ENCODE measurements at regions not wholly inside any gene's neighbourhood (a gene's known extent, or its start where the extent isn't known, plus 50 kb on each side); places are given as distances from the start of the nearest gene placed in this dataset.
"Not testable (repeated sequence)": the region's sequence is repeated elsewhere in the genome, so short reads cannot be mapped to it uniquely, and the experiment has no call there.

- no CpG with 5 or more reads among the region's 27 CpGs for WGBS (ENCODE audit: extremely low coverage, insufficient read length, low lambda C conversion rate)
- H3K27ac Mint-ChIP-seq: not testable (repeated sequence)
These were observed 91.4 kb upstream of the CTSV start for GRCh38 chr9:97130387-97130786.

More at GRCh38 chr9:97130387-97130786, 91.4 kb upstream of the CTSV start:
- not testable (repeated sequence) for H2BK5ac ChIP-seq (ENCODE audit: insufficient read length, low read length); H3K4me1 ChIP-seq (ENCODE audit: insufficient read depth, low read length); H3K23ac ChIP-seq (ENCODE audit: insufficient read length, low read depth, low read length); H2BK20ac ChIP-seq (ENCODE audit: low read depth, low read length, poor library complexity, severe bottlenecking); H4K91ac ChIP-seq (ENCODE audit: insufficient read length, low read depth, low read length); H3K27me3 Mint-ChIP-seq (ENCODE audit: low read depth); H3K79me2 ChIP-seq (ENCODE audit: insufficient read depth, low read length); H3K27ac ChIP-seq (ENCODE audit: insufficient read length, low read depth, low read length); H4K20me1 ChIP-seq (ENCODE audit: control insufficient read depth, insufficient read depth, insufficient read length); H3K4ac ChIP-seq (ENCODE audit: low read depth, low read length); DNase-seq; H4K8ac ChIP-seq (replicated peaks; ENCODE audit: insufficient read length, low read depth, low read length); H3K9me3 ChIP-seq (ENCODE audit: control insufficient read depth, low read depth, low read length); H4K5ac ChIP-seq (ENCODE audit: insufficient read length, low read depth, low read length); H2AFZ ChIP-seq (ENCODE audit: low read length); H3T11ph ChIP-seq (ENCODE audit: low read length); H3K4me3 Mint-ChIP-seq; H3K79me1 ChIP-seq (ENCODE audit: insufficient read depth, low read depth, low read length, poor library complexity, severe bottlenecking); H2BK120ac ChIP-seq (ENCODE audit: low read depth, low read length, poor library complexity, severe bottlenecking); H3K27me3 ChIP-seq (ENCODE audit: insufficient read depth, low read length); H3K9ac ChIP-seq (ENCODE audit: extremely low read depth, insufficient read length, low read length); H3K18ac ChIP-seq (ENCODE audit: insufficient read length, low read depth, low read length); H2AK5ac ChIP-seq (ENCODE audit: insufficient read length, low read length); H3K14ac ChIP-seq (ENCODE audit: insufficient read depth, low read length); H2BK12ac ChIP-seq (ENCODE audit: insufficient read length, low read depth, low read length); H3K23me2 ChIP-seq (ENCODE audit: insufficient read length, low read depth, low read length, poor library complexity, severe bottlenecking); H3K56ac ChIP-seq (ENCODE audit: insufficient read length, low read depth, low read length); H3K9me3 Mint-ChIP-seq; H2BK15ac ChIP-seq (ENCODE audit: low read depth, low read length); H3K4me1 Mint-ChIP-seq; H3K4me2 ChIP-seq (ENCODE audit: insufficient read depth, insufficient read length, low read length)
- peaks cover 78 to 97% (median 91%) of the 10 kb centered on the region in 3 experiments for H3K36me3 Mint-ChIP-seq (ENCODE audit: insufficient read depth in 1 of 3, low read depth in 3 of 3)

All from H9 (cell line).